Right forelimb (tissue), 1 donor: ENCODE measurements at regions not wholly inside any gene's neighbourhood (a gene's known extent, or its start where the extent isn't known, plus 50 kb on each side); places are given as distances from the start of the nearest gene placed in this dataset.
A peak's percentile ranks its signal among the peaks of the same experiment; 100 is the strongest.

ENCODE experiments used
- DNase-seq: peaks from one replicate; pipeline ENCODE4 v3.0.0-alpha.2; 2018

GRCh38 chr6:170483413-170483812 lies 69.7 kb downstream of the PSMB1 start:
- no peak for DNase-seq

- no peak for DNase-seq
Measured at GRCh38 chr6:170480050-170480692, 72.9 kb downstream of the PSMB1 start.

GRCh38 chr6:170476360-170476759 lies 76.7 kb downstream of the PSMB1 start:
- no peak for DNase-seq

- DNase-seq = no peak
Measured at GRCh38 chr6:170475118-170475517, 78.0 kb downstream of the PSMB1 start.

GRCh38 chr6:170473801-170474200 lies 79.3 kb downstream of the PSMB1 start:
- DNase-seq = no peak

- peak; percentile 60 for DNase-seq
Measured at GRCh38 chr6:170473301-170473717, 79.8 kb downstream of the PSMB1 start.

- no peak for DNase-seq
Measured at GRCh38 chr6:170471491-170471890, 81.6 kb downstream of the PSMB1 start.

- no peak for DNase-seq
Measured at GRCh38 chr6:170470734-170471133, 82.4 kb downstream of the PSMB1 start.

GRCh38 chr6:170464524-170464979 lies 88.6 kb downstream of the PSMB1 start:
- no peak for DNase-seq

GRCh38 chr6:170464080-170464479 lies 89.0 kb downstream of the PSMB1 start:
- no peak for DNase-seq

- DNase-seq = no peak
Measured at GRCh38 chr6:170463101-170463721, 89.9 kb downstream of the PSMB1 start.

GRCh38 chr6:170462366-170463020 lies 90.6 kb downstream of the PSMB1 start:
- DNase-seq = no peak

- DNase-seq = no peak
Measured at GRCh38 chr6:170461556-170462365, 91.3 kb downstream of the PSMB1 start.

- no peak for DNase-seq
Measured at GRCh38 chr6:170461111-170461510, 92.0 kb downstream of the PSMB1 start.

GRCh38 chr6:170460641-170461040 lies 92.5 kb downstream of the PSMB1 start:
- no peak for DNase-seq

GRCh38 chr6:170459451-170459850 lies 93.7 kb downstream of the PSMB1 start:
- no peak for DNase-seq

GRCh38 chr6:170456886-170457698 lies 96.0 kb downstream of the PSMB1 start:
- DNase-seq = no peak
